Adipocyte (in vitro differentiated cells): ENCODE measurements at regions not wholly inside any gene's neighbourhood (a gene's known extent, or its start where the extent isn't known, plus 50 kb on each side); places are given as distances from the start of the nearest gene placed in this dataset.
"Not testable (repeated sequence)": the region's sequence is repeated elsewhere in the genome, so short reads cannot be mapped to it uniquely, and the experiment has no call there.

ENCODE experiments used
- DNase-seq: peaks from one replicate; pipeline ENCODE4 v3.0.0-alpha.2; 2015; ENCODE audit warnings: low read depth
- H3K27me3 ChIP-seq: replicated peaks from 2 replicates; pipeline ENCODE4 v1.7.0; 2013; ENCODE audit warnings: mild to moderate bottlenecking, low read length, moderate library complexity; ENCODE audit not compliant: control insufficient read depth, insufficient read depth
- H3K36me3 ChIP-seq: 2 replicates; pipeline ENCODE4 v1.7.0; 2013; ENCODE audit warnings: low read length, mild to moderate bottlenecking, moderate library complexity; ENCODE audit not compliant: control insufficient read depth, insufficient read depth, severe bottlenecking
- H3K4me1 ChIP-seq: 2 replicates; pipeline ENCODE4 v1.7.0; 2013; ENCODE audit warnings: mild to moderate bottlenecking, low read length, moderate library complexity; ENCODE audit not compliant: control insufficient read depth, insufficient read depth
- H3K4me3 ChIP-seq: 2 replicates; pipeline ENCODE4 v1.7.0; 2013; ENCODE audit warnings: mild to moderate bottlenecking, low read length, moderate library complexity
- H3K9ac ChIP-seq: 2 replicates; pipeline ENCODE4 v1.7.0; 2013; ENCODE audit warnings: mild to moderate bottlenecking, low read length, moderate library complexity
- H3K9me3 ChIP-seq: 2 replicates; pipeline ENCODE4 v1.7.0; 2013; ENCODE audit warnings: mild to moderate bottlenecking, low read length, moderate library complexity; ENCODE audit not compliant: control insufficient read depth

GRCh38 chr3:878746-879145, 214.1 kb upstream of the CNTN6 start:
- no peaks in the 10 kb centered on the region for H3K9me3 ChIP-seq

GRCh38 chr3:880371-880770, 212.5 kb upstream of the CNTN6 start:
- DNase-seq, result no peak
- no peaks in the 10 kb centered on the region for H3K27me3 ChIP-seq
- no peaks in the 10 kb centered on the region for H3K9me3 ChIP-seq
- no peaks in the 10 kb centered on the region for H3K36me3 ChIP-seq
- no peak overlapping the region for H3K9ac ChIP-seq
- no peak overlapping the region for H3K4me3 ChIP-seq
- no peaks in the 10 kb centered on the region for H3K4me1 ChIP-seq

More at GRCh38 chr3:878746-879145, 214.1 kb upstream of the CNTN6 start:
- H3K4me1 ChIP-seq, result no peaks in the 10 kb centered on the region
- no peak overlapping the region for H3K4me3 ChIP-seq
- H3K36me3 ChIP-seq, result no peaks in the 10 kb centered on the region
- DNase-seq, result no peak
- H3K9ac ChIP-seq, result no peak overlapping the region
- no peaks in the 10 kb centered on the region for H3K27me3 ChIP-seq

GRCh38 chr3:882533-882932, 210.3 kb upstream of the CNTN6 start:
- H3K36me3 ChIP-seq, result no peaks in the 10 kb centered on the region
- DNase-seq, result no peak

GRCh38 chr3:901953-902778, 190.7 kb upstream of the CNTN6 start:
- Histone ChIP-seq H3K27me3 (no peaks in the 10 kb centered on the region), H3K9ac (no peak overlapping the region), H3K36me3 (no peaks in the 10 kb centered on the region), H3K9me3 (peaks cover 5% of the 10 kb centered on the region), H3K4me3 (no peak overlapping the region), H3K4me1 (no peaks in the 10 kb centered on the region)
- peak; percentile 5 for DNase-seq

More at GRCh38 chr3:882533-882932, 210.3 kb upstream of the CNTN6 start:
- Histone ChIP-seq H3K4me1 (no peaks in the 10 kb centered on the region), H3K9ac (no peak overlapping the region), H3K4me3 (no peak overlapping the region), H3K9me3 (no peaks in the 10 kb centered on the region), H3K27me3 (no peaks in the 10 kb centered on the region)

- Histone ChIP-seq H3K9ac (no peak overlapping the region), H3K4me1 (no peaks in the 10 kb centered on the region), H3K36me3 (no peaks in the 10 kb centered on the region), H3K9me3 (peaks cover 5% of the 10 kb centered on the region), H3K4me3 (no peak overlapping the region), H3K27me3 (no peaks in the 10 kb centered on the region)
- no peak for DNase-seq
These were observed 187.6 kb upstream of the CNTN6 start for GRCh38 chr3:905217-905616.

GRCh38 chr3:906739-907138, 186.1 kb upstream of the CNTN6 start:
- Histone ChIP-seq H3K9me3 (peaks cover 3% of the 10 kb centered on the region), H3K4me1 (no peaks in the 10 kb centered on the region), H3K9ac (no peak overlapping the region), H3K27me3 (no peaks in the 10 kb centered on the region), H3K4me3 (no peak overlapping the region), H3K36me3 (no peaks in the 10 kb centered on the region)
- no peak for DNase-seq

GRCh38 chr3:908839-909238, 184.0 kb upstream of the CNTN6 start:
- Histone ChIP-seq H3K9ac (no peak overlapping the region), H3K9me3 (no peaks in the 10 kb centered on the region), H3K27me3 (no peaks in the 10 kb centered on the region), H3K4me1 (no peaks in the 10 kb centered on the region), H3K36me3 (no peaks in the 10 kb centered on the region), H3K4me3 (no peak overlapping the region)
- no peak for DNase-seq

DNA sequence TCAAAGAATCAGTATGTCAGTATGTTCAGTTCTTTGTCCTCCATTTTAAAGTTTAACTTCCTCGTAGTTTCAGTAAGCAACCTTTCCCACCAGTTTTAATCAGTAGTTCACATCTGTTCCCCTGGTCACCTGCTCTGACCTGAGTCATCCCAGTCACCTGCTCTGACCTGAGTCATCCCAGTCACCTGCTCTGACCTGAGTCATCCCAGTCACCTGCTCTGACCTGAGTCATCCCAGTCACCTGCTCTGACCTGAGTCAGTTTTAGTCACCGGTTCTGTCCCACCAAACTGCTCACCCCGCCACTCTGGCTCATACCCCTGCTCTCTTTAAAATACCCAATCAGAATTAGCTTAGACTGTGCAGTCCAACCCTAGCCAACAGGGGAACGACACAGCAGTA, 180.1 kb upstream of the CNTN6 start:
- H3K36me3 ChIP-seq, H3K4me1 ChIP-seq, H3K9me3 ChIP-seq, DNase-seq, H3K4me3 ChIP-seq, H3K9ac ChIP-seq, H3K27me3 ChIP-seq: not testable (repeated sequence)

GRCh38 chr3:923161-923910, 169.5 kb upstream of the CNTN6 start:
- Histone ChIP-seq H3K9ac (no peak overlapping the region), H3K9me3 (no peaks in the 10 kb centered on the region), H3K4me1 (no peaks in the 10 kb centered on the region), H3K36me3 (no peaks in the 10 kb centered on the region), H3K27me3 (no peaks in the 10 kb centered on the region), H3K4me3 (no peak overlapping the region)
- DNase-seq, result no peak

GRCh38 chr3:930866-931265, 162.0 kb upstream of the CNTN6 start:
- H3K36me3 ChIP-seq, result no peaks in the 10 kb centered on the region
- no peaks in the 10 kb centered on the region for H3K9me3 ChIP-seq
- H3K27me3 ChIP-seq, result no peaks in the 10 kb centered on the region
- H3K4me3 ChIP-seq, result no peak overlapping the region
- H3K9ac ChIP-seq, result no peak overlapping the region
- no peak for DNase-seq
- H3K4me1 ChIP-seq, result no peaks in the 10 kb centered on the region

DNA sequence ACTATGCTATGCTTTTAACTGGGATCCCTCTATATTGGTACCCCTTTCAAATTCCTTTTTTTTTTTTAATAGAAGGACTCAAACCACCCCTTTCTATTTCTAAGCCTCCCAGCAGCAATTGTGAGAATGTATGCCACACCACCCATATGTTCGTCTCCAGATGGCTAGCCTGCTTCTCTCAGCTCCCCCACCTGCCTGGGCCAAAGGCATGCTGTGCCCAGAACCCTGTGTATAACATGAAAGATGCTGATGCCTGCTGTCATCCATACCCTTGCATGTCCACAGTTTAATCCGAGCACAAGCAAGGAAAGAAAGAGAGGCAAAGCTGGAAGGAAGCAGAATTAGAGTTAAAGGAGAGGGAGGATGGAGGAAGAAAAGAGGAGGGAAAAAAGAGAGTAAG, 159.5 kb upstream of the CNTN6 start:
- no peaks in the 10 kb centered on the region for H3K9me3 ChIP-seq
- DNase-seq, result no peak

More for the DNA sequence above, 159.5 kb upstream of the CNTN6 start:
- Histone ChIP-seq H3K27me3 (no peaks in the 10 kb centered on the region), H3K9ac (no peak overlapping the region), H3K4me1 (no peaks in the 10 kb centered on the region), H3K4me3 (no peak overlapping the region), H3K36me3 (no peaks in the 10 kb centered on the region)
